Upper lobe of left lung (tissue), 4 donors: ENCODE measurements at regions not wholly inside any gene's neighbourhood (a gene's known extent, or its start where the extent isn't known, plus 50 kb on each side); places are given as distances from the start of the nearest gene placed in this dataset.

Experiments used
- POLR2A ChIP-seq, 4 donors: fragments of 450-650 bp; IDR thresholded peaks; one replicate each; pipeline ENCODE4 v1.5.1; 2016 to 2017; ENCODE audit warnings: antibody characterized with exemption in 4 of 4, mild to moderate bottlenecking in 2 of 4
- TF ChIP-seq, protein P1 (sequence below), 6 experiments: fragments of 450-650 bp in 4 of 6; fragments of 200-600 bp in 2 of 6; sonication (generic) in 2 of 6; IDR thresholded peaks; one replicate each; pipeline ENCODE4 v1.5.1; 2016 to 2019; ENCODE audit warnings: antibody characterized with exemption in 6 of 6

GRCh38 chr4:187602339-187603092 is 393.1 kb upstream of the ZFP42 start:
- TF ChIP-seq, protein P1, sequence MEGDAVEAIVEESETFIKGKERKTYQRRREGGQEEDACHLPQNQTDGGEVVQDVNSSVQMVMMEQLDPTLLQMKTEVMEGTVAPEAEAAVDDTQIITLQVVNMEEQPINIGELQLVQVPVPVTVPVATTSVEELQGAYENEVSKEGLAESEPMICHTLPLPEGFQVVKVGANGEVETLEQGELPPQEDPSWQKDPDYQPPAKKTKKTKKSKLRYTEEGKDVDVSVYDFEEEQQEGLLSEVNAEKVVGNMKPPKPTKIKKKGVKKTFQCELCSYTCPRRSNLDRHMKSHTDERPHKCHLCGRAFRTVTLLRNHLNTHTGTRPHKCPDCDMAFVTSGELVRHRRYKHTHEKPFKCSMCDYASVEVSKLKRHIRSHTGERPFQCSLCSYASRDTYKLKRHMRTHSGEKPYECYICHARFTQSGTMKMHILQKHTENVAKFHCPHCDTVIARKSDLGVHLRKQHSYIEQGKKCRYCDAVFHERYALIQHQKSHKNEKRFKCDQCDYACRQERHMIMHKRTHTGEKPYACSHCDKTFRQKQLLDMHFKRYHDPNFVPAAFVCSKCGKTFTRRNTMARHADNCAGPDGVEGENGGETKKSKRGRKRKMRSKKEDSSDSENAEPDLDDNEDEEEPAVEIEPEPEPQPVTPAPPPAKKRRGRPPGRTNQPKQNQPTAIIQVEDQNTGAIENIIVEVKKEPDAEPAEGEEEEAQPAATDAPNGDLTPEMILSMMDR (IDR thresholded peaks at IDR 0.05) = no peak
- TF ChIP-seq POLR2A (IDR thresholded peaks at IDR 0.05) = no peak
